GM12878 (cell line): ENCODE measurements at regions not wholly inside any gene's neighbourhood (a gene's known extent, or its start where the extent isn't known, plus 50 kb on each side); places are given as distances from the start of the nearest gene placed in this dataset.

ENCODE experiments used
- BCL3 ChIP-seq: IDR thresholded peaks from 2 replicates; pipeline ENCODE4 v1.6.1; 2011; ENCODE audit warnings: borderline replicate concordance, low read depth, mild to moderate bottlenecking, moderate library complexity, low read length; ENCODE audit not compliant: insufficient read depth, poor library complexity, severe bottlenecking
- EGR1 ChIP-seq, 2 experiments: IDR thresholded peaks; 1 replicate in 1 of 2; 2 replicates in 1 of 2; pipeline ENCODE4 v1.6.1; 2011 to 2012; ENCODE audit warnings: low read depth in 2 of 2, low read length in 2 of 2, borderline replicate concordance in 1 of 2, mild to moderate bottlenecking in 1 of 2, moderate library complexity in 1 of 2
- MXI1 ChIP-seq: fragments of 150-350 bp; IDR thresholded peaks from 2 replicates; pipeline ENCODE4 v1.6.1; 2011; ENCODE audit warnings: low read depth, mild to moderate bottlenecking, inconsistent platforms, low read length, improper control_type of control experiment
- NR2C1 ChIP-seq: fragments of 450-650 bp; IDR thresholded peaks from 2 replicates; pipeline ENCODE4 v1.6.1; 2017; ENCODE audit warnings: antibody characterized with exemption, mild to moderate bottlenecking, moderate library complexity
- POU2F2 ChIP-seq: IDR thresholded peaks from 3 replicates; pipeline ENCODE4 v1.6.1; 2011; ENCODE audit warnings: low read depth, mild to moderate bottlenecking, low read length, borderline replicate concordance
- SIX5 ChIP-seq: IDR thresholded peaks from 2 replicates; pipeline ENCODE4 v1.6.1; 2011; ENCODE audit warnings: mild to moderate bottlenecking, low read depth, low read length, moderate library complexity; ENCODE audit not compliant: severe bottlenecking
- SP1 ChIP-seq: IDR thresholded peaks from one replicate; pipeline ENCODE4 v1.6.1; 2011; ENCODE audit warnings: low read depth, low read length
- SREBF1 ChIP-seq: IDR thresholded peaks from 2 replicates; pipeline ENCODE4 v1.6.1; 2012; ENCODE audit warnings: mild to moderate bottlenecking, low read length
- TF ChIP-seq, protein P1 (sequence below), 3 experiments: IDR thresholded peaks in 2 of 3; conservative IDR thresholded peaks in 1 of 3; 2 replicates each; pipeline ENCODE4 v1.5.1; 2011; ENCODE audit warnings: low read depth in 3 of 3, low read length in 3 of 3, mild to moderate bottlenecking in 3 of 3, control low read depth in 2 of 3, moderate library complexity in 2 of 3, inconsistent platforms in 1 of 3, mixed read lengths in 1 of 3; ENCODE audit not compliant: control insufficient read depth in 2 of 3, insufficient read depth in 1 of 3; ENCODE audit errors: extremely low read depth in 1 of 3
- TF ChIP-seq, protein P2 (sequence below): fragments of 450-650 bp; formaldehyde crosslinking; IDR thresholded peaks from 2 replicates; pipeline ENCODE4 v1.4.0; 2022; ENCODE audit warnings: mild to moderate bottlenecking, moderate library complexity
- TF ChIP-seq, protein P3 (sequence below): fragments of 450-650 bp; IDR thresholded peaks from 2 replicates; pipeline ENCODE4 v1.6.1; 2018; ENCODE audit warnings: borderline replicate concordance, mild to moderate bottlenecking; ENCODE audit not compliant: partially characterized antibody

DNA sequence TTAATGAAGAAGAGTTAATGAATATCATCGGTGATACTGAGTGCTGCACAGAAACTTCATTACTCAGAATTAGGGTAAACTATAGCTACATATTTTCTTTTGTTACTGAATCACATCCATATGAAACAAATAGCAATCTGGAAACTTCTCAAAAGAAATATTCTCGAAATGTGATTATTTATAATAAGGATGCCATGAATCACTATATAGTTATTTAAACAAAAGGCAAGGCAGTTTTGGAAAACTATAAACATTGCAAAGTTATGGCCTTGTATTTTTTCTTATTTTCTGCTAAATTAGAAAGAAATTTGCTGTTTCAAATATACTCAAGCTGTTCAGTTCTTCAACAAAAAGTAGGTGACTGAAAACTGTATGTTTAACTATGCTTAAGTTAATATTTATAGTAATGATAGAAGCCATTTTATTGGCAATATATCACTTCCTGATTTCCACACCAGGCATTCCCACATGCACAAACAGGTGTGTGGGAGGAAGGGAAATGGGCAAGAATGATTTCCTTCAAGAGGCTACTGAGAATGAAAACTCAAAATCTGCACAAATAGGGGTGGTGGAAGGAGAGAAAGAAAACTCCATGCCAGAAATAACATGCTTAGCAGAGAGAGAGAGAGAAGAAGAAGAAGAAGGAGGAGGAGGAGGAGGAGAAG, 74.5 kb upstream of the FRY start (continued):
- TF ChIP-seq, protein P1, sequence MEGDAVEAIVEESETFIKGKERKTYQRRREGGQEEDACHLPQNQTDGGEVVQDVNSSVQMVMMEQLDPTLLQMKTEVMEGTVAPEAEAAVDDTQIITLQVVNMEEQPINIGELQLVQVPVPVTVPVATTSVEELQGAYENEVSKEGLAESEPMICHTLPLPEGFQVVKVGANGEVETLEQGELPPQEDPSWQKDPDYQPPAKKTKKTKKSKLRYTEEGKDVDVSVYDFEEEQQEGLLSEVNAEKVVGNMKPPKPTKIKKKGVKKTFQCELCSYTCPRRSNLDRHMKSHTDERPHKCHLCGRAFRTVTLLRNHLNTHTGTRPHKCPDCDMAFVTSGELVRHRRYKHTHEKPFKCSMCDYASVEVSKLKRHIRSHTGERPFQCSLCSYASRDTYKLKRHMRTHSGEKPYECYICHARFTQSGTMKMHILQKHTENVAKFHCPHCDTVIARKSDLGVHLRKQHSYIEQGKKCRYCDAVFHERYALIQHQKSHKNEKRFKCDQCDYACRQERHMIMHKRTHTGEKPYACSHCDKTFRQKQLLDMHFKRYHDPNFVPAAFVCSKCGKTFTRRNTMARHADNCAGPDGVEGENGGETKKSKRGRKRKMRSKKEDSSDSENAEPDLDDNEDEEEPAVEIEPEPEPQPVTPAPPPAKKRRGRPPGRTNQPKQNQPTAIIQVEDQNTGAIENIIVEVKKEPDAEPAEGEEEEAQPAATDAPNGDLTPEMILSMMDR (IDR thresholded peaks at IDR 0.05 in 2 of 3, conservative IDR thresholded peaks at IDR 0.05 in 1 of 3; ENCODE audit: control insufficient read depth in 2 of 3, extremely low read depth in 1 of 3, insufficient read depth in 1 of 3, low read depth in 3 of 3, low read length in 3 of 3), result no peak
- TF ChIP-seq NR2C1 (no peak), SREBF1 (no peak), MXI1 (no peak), BCL3 (no peak), POU2F2 (no peak), SP1 (no peak), SIX5 (no peak), EGR1 (IDR thresholded peaks at IDR 0.05; ENCODE audit: borderline replicate concordance in 1 of 2, low read depth in 2 of 2, low read length in 2 of 2) (no peak)
- TF ChIP-seq, protein P2, sequence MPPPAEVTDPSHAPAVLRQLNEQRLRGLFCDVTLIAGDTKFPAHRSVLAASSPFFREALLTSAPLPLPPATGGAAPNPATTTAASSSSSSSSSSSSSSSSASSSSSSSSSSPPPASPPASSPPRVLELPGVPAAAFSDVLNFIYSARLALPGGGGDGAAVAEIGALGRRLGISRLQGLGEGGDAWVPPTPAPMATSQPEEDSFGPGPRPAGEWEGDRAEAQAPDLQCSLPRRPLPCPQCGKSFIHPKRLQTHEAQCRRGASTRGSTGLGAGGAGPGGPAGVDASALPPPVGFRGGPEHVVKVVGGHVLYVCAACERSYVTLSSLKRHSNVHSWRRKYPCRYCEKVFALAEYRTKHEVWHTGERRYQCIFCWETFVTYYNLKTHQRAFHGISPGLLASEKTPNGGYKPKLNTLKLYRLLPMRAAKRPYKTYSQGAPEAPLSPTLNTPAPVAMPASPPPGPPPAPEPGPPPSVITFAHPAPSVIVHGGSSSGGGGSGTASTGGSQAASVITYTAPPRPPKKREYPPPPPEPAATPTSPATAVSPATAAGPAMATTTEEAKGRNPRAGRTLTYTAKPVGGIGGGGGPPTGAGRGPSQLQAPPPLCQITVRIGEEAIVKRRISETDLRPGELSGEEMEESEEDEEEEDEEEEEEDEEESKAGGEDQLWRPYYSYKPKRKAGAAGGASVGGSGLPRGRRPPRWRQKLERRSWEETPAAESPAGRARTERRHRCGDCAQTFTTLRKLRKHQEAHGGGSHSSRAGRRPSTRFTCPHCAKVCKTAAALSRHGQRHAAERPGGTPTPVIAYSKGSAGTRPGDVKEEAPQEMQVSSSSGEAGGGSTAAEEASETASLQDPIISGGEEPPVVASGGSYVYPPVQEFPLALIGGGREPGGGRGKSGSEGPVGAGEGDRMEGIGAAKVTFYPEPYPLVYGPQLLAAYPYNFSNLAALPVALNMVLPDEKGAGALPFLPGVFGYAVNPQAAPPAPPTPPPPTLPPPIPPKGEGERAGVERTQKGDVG (CRISPR knock-in tag), result no peak
- TF ChIP-seq, protein P3, sequence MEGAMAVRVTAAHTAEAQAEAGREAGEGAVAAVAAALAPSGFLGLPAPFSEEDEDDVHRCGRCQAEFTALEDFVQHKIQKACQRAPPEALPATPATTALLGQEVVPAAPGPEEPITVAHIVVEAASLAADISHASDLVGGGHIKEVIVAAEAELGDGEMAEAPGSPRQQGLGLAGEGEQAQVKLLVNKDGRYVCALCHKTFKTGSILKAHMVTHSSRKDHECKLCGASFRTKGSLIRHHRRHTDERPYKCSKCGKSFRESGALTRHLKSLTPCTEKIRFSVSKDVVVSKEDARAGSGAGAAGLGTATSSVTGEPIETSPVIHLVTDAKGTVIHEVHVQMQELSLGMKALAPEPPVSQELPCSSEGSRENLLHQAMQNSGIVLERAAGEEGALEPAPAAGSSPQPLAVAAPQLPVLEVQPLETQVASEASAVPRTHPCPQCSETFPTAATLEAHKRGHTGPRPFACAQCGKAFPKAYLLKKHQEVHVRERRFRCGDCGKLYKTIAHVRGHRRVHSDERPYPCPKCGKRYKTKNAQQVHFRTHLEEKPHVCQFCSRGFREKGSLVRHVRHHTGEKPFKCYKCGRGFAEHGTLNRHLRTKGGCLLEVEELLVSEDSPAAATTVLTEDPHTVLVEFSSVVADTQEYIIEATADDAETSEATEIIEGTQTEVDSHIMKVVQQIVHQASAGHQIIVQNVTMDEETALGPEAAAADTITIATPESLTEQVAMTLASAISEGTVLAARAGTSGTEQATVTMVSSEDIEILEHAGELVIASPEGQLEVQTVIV, result no peak
- TF ChIP-seq, all 136 proteins: peak for 0
